K562 (cell line): ENCODE measurements at regions not wholly inside any gene's neighbourhood (a gene's known extent, or its start where the extent isn't known, plus 50 kb on each side); places are given as distances from the start of the nearest gene placed in this dataset.

ENCODE experiments used
- EP300 ChIP-seq: IDR thresholded peaks from 2 replicates; pipeline ENCODE4 v1.6.1; 2012; ENCODE audit warnings: low read length, improper control_type of control experiment
- JUND ChIP-seq, 2 experiments: IDR thresholded peaks; 2 replicates in 1 of 2; 3 replicates in 1 of 2; pipeline ENCODE4 v1.6.1; 2011; ENCODE audit warnings: borderline replicate concordance in 2 of 2, low read depth in 2 of 2, low read length in 2 of 2, improper control_type of control experiment in 1 of 2, missing biosample characterization in 1 of 2, missing genetic modification characterization in 1 of 2, missing genetic modification reagents in 1 of 2

GRCh38 chr18:71025505-71026225, 736.8 kb downstream of the SOCS6 start:
- TF ChIP-seq EP300 (no peak), JUND (IDR thresholded peaks at IDR 0.05; ENCODE audit: borderline replicate concordance, low read depth, low read length) (no peak), JUND (tag; IDR thresholded peaks at IDR 0.05; ENCODE audit: borderline replicate concordance, low read depth, low read length) (no peak)
